Left cardiac atrium (tissue), 4 donors: ENCODE measurements at regions not wholly inside any gene's neighbourhood (a gene's known extent, or its start where the extent isn't known, plus 50 kb on each side); places are given as distances from the start of the nearest gene placed in this dataset.

Experiments used
- ATAC-seq, 2 donors: fragments of 200-7000 bp; cut with Tn5 transposase; one replicate each; pipeline ENCODE4 v1.9.1; 2020; ENCODE audit warnings: mild to moderate bottlenecking in 2 of 2, moderate library complexity in 2 of 2
- DNase-seq: peaks from one replicate; pipeline ENCODE4 v3.0.0-alpha.2; 2020
- intact Hi-C, 2 donors: fragments of 100-400 bp; cut with DNase I; formaldehyde crosslinking; loops; one replicate each; pipeline versions ENCODE4 v1.14.1 to v1.15.1; 2022 to 2023
- donor health status: DM: no; HTN: yes; CAD: no.
- donor health status: DM: no; HTN: yes; CAD: no; lungs with severe emphysema.
- donor health status: DM: yes; HTN: yes; CAD: no.
- donor health status: Dilated cardiomyopathy.

- DNase-seq (no peak), ATAC-seq (no peak)
- intact Hi-C loops = no loop called here
Measured at GRCh38 chr10:130656582-130657133, 520.5 kb downstream of the GLRX3 start.

- intact Hi-C loops = no loop called here
- ATAC-seq (no peak), DNase-seq (no peak)
Measured at GRCh38 chr10:130658687-130659290, 522.6 kb downstream of the GLRX3 start.

DNA sequence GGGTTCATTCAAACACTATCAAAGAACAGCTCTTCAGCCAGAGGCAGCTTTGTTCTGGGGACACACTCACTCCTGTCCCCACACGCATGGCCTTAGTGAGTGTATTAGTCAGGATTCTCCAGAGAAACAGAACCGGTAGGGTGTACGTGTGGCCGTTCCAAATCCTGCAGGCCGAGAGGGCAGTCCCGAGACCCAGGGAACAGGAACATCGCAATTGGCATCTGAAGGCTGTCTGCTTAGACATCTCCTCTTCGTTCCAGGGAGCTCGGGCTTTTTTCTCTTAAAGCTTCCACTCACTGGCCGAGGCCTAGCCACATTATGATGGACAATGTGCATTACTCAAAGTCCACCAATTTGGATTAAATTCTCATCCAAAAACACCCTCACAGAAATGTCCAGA, 523.3 kb downstream of the GLRX3 start:
- ATAC-seq (no peak), DNase-seq (no peak)
- intact Hi-C loops = no loop called here

GRCh38 chr10:130660266-130660665, 524.1 kb downstream of the GLRX3 start:
- no peak for ATAC-seq
- no peak for DNase-seq
- intact Hi-C loops = no loop called here

DNA sequence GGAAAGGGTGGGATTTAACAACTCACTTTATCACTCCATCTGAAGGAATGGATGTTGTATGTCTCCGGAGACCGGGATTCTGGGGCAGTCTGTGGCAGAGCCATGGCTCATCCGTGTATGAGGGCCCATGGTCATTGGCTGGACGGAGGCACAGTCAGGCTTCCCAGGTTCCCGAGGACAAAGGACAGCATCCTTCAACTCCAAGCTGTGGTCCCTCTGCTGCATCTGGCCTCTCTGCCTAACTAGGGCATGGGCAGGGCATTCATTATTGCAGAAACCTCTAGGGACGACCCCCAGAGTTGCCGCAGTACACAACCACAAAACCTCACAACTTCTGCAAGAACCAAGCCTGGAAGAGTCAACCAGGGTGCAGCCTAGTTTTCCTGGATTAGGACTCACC, 525.2 kb downstream of the GLRX3 start:
- ATAC-seq (no peak), DNase-seq (no peak)
- intact Hi-C loops = no loop called here

GRCh38 chr10:130662775-130663174, 526.6 kb downstream of the GLRX3 start:
- intact Hi-C loops = no loop called here
- no peak for DNase-seq
- ATAC-seq = no peak

- intact Hi-C loops = no loop called here
- DNase-seq (no peak), ATAC-seq (no peak)
Measured at GRCh38 chr10:130664526-130664925, 528.3 kb downstream of the GLRX3 start.

DNA sequence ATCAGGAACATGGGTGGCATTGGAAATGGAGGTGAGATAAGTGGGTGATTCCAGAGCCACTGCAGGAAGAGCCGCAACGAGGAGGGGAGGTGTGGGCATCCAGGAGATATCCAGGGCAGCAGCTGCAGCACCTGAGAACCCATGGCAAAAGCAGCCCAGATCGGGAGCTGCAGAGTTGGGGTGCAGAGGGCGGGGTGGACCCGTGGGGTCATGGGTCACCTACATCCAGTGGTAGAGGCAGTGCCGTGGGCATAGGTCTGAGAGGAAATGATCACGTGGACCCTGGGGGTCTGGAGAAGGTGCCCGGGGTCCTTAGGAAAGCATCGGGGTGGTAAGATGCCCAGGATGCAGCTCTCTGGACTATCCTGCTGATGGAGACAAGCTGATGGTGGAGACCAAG, 530.0 kb downstream of the GLRX3 start:
- intact Hi-C loops = no loop called here

GRCh38 chr10:130686689-130687300, 550.6 kb downstream of the GLRX3 start:
- intact Hi-C loops = loop anchor here in 1 of 2 donors (5.0 kb wide), 1 partner anchor 1101 kb away; no protein-coding TSS in a partner anchor
- no peak for DNase-seq
- ATAC-seq = peak in 1 of 2 donors; percentile 46

More for the DNA sequence above, 530.0 kb downstream of the GLRX3 start:
- ATAC-seq (no peak), DNase-seq (no peak)

DNA sequence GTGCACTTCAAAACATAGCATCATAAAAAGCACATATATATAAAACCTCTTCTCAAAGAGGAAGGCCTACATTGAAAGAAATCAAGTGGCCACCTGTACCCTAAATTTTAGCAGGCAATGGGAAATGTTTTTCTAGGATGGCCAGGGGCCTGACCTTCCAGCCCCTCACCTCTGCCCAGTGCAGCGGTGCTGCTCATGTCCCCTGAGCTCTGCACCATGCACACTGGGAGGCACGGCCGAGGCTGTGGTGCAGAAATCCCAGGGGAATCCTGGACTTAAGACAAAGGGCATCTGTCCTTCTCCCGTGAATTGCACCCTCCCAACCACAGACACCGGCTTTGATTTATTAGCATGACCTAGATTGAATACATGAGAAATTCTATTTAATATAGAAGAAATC, 551.4 kb downstream of the GLRX3 start:
- DNase-seq = no peak
- intact Hi-C loops = loop anchor here in 1 of 2 donors (5.0 kb wide), 1 partner anchor 1100 kb away; no protein-coding TSS in a partner anchor
- no peak for ATAC-seq

GRCh38 chr10:130689743-130690626, 553.8 kb downstream of the GLRX3 start:
- intact Hi-C loops = loop anchor here in 1 of 2 donors (5.0 kb wide), 1 partner anchor 1097 kb away; no protein-coding TSS in a partner anchor

DNA sequence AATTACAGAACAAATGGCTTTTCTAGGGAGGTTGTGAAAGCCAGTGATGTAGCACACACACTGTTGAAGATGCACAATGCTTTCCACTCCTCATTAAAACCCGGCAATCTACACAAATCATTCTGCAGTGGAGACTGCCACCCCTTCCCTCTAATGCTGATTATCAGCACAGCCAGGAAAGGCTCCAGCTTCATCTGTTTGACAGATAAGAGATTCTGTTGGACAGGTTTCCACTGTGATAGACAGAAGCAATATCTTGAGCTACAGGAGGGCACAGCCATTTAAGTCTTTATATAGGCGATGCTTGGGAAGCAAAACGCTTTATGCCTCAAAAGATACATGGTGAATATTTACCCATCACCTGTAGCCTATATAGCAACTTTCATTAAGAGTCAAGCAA, 555.6 kb downstream of the GLRX3 start:
- DNase-seq (no peak), ATAC-seq (no peak)
- intact Hi-C loops = no loop called here

More at GRCh38 chr10:130689743-130690626, 553.8 kb downstream of the GLRX3 start:
- no peak for DNase-seq
- no peak for ATAC-seq

DNA sequence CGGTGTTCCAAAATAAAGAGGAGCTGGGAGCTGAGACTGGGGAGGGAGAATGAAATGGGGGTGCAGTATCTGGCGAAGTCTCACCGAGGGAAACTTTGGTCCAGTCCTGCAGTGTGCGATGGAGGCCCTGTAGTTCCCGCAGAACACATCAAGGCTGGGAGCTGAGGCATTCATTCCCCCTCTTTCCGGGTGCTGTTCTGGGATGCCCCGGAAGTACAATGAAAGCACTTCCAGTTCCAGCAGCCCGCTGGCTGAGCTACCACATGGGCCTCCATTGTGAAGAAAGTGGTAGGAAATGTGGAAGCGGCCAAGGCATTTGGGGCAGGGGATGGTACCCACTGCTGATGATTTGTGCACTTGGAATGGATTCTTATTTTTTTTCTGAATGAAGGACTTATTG, 560.7 kb downstream of the GLRX3 start:
- intact Hi-C loops = no loop called here
- no peak for DNase-seq
- no peak for ATAC-seq

DNA sequence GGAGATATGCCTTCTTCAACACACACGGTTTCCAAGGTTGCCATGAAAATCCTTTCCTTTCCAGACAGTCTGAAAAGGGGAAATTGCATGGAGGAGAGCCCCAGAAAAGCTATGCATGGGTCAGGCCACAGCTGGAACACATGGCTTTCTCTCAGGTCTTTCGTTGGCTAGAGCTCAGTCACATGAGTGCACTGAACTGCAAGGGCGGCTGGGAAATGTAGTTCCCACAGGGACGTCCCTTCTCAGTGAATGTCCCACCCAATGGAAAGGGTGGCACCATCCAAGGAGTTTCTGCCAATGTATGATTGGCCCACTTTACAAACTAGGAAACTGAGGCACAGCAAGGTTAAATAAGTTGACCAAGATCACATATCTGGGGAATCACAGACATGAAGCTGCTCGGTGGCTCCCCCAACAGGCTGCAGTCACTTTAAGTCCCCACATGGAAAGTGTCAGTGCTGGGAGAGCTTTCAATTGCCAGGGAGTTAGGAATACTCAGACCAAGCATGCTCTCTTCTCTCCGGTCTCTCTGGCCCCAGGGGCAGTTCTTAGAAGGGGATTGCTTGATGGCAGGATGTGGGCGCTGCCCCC, 571.3 kb downstream of the GLRX3 start:
- intact Hi-C loops = no loop called here
- no peak for ATAC-seq
- no peak for DNase-seq

DNA sequence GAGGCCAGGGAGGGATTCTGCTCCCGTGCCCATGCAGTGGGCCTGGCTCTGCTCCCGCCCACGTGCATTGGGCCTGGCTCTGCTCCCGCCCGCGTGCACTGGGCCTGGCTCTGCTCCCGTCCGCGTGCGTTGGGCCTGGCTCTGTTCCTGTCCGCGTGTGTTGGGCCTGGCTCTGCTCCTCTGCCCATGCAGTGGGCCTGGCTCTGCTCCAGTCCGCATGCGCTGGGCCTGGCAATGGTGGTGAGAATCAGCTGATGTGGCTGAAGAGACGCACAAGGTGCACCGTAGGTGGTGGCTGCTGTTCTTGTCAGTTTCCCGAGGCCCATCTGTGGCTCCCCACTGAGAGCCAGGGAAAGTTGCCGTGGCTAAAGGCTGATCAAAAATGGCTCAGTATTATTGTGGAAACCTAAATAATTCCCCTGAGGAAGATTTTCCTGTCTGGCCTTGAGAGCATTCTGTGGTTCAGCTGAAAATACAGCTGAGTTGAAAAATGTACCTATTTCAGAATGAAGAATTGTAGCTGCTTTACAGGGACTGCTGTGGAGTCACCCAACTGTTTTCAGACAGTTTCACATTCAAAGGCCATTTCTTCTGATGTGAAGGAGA, 572.4 kb downstream of the GLRX3 start:
- no peak for DNase-seq
- intact Hi-C loops = no loop called here
- ATAC-seq = no peak

GRCh38 chr10:130709415-130709814, 573.2 kb downstream of the GLRX3 start:
- no peak for DNase-seq
- intact Hi-C loops = no loop called here
- ATAC-seq = no peak

GRCh38 chr10:130711072-130711471, 574.9 kb downstream of the GLRX3 start:
- intact Hi-C loops = no loop called here
- no peak for DNase-seq
- no peak for ATAC-seq

- ATAC-seq (no peak), DNase-seq (no peak)
- intact Hi-C loops = no loop called here
Measured at GRCh38 chr10:130713135-130713534, 576.9 kb downstream of the GLRX3 start.

DNA sequence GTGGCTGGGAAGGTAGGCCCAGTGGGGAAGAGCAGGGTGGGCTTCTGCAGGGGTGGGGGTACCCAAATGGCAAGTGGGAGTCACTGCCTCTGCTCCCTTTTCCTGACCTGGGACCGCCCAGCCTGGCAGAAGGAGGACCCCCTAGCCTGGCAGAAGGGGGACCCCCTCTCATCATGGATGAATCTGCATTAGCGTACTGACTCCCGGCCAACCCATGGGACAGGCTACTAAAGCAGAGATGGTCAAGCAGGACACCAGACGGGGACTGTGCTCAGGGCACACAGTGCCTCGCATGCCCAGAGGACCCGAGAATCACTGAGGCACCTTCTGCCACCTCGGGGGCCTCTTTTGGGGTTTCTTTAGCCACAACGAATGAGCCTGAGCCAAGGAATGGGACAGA, 577.5 kb downstream of the GLRX3 start:
- intact Hi-C loops = no loop called here
- DNase-seq (no peak), ATAC-seq (no peak)
